ENCODE measurements at regions not wholly inside any gene's neighbourhood (a gene's known extent, or its start where the extent isn't known, plus 50 kb on each side); places are given as distances from the start of the nearest gene placed in this dataset.

DNA sequence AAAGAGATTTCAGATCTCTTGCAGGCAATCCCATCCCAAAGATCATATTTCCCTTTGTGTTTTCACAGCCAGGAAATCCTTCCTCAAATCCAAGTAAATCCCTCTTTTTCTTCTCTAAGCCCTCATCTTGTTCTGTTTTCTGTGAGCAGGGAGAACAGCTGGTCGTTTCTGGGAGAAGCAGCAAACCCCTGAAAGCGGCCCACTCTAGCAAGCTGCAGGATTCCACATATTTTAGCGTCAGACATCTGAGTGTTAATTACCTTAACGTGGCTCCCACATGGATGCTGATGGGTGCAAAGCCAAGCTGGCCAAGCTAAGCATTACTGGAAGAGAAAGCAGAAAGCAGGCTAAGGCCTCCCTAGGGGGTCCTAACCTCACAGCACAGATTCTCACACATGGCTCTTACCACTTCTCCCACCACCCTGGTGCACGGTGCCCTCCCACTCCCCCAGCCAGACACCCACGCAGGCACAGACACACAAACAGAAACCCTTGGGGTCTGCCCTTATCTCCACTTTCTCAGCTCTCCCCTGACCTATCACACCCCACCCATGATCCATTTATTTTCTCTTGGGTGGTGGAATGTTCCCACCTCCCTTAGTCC lies 551.0 kb upstream of the AUTS2 start:
- Histone ChIP-seq H4K8ac (ENCODE audit: low read depth in 2 of 2, low read length in 2 of 2) (no peak overlapping the region), H3K14ac (replicated peaks; ENCODE audit: low read depth, low read length) (no peak overlapping the region), H2AFZ (replicated peaks; ENCODE audit: low read length, poor library complexity) (no peak overlapping the region), H3K18ac (ENCODE audit: low read depth, low read length) (no peak overlapping the region), H3K9me3 (ENCODE audit: control insufficient read depth, insufficient read depth, low read length) (peaks cover 7% of the 10 kb centered on the region), H2BK120ac (ENCODE audit: low read depth, low read length) (no peak overlapping the region), H3K9ac (ENCODE audit: low read depth, low read length) (no peak overlapping the region), H3K4me1 (ENCODE audit: control insufficient read depth, insufficient read depth, low read length) (no peaks in the 10 kb centered on the region), H4K91ac (ENCODE audit: insufficient read depth, low read depth, low read length) (no peak overlapping the region), H3K36me3 (ENCODE audit: control insufficient read depth, insufficient read depth, low read length) (no peaks in the 10 kb centered on the region), H3K27ac (ENCODE audit: insufficient read depth, low read length) (no peak overlapping the region), H2BK15ac (ENCODE audit: low read depth, low read length) (no peak overlapping the region), H3K79me1 (ENCODE audit: low read depth in 1 of 2, low read length in 2 of 2) (no peaks in the 10 kb centered on the region), H2BK20ac (ENCODE audit: low read depth, low read length) (no peak overlapping the region), H3K23ac (ENCODE audit: low read depth, low read length) (no peak overlapping the region), H3K4me3 (ENCODE audit: insufficient read depth, low read depth, low read length) (no peak overlapping the region), H2AK9ac (replicated peaks; ENCODE audit: low read depth, low read length, poor library complexity) (no peak overlapping the region), H3K9me1 (ENCODE audit: insufficient read depth, low read length) (no peaks in the 10 kb centered on the region), H3K56ac (ENCODE audit: extremely low read depth, insufficient read depth, low read length) (no peak overlapping the region), H2AK5ac (ENCODE audit: low read depth, low read length) (no peak overlapping the region), H3K4ac (ENCODE audit: low read depth, low read length) (no peak overlapping the region), H3K4me2 (ENCODE audit: low read depth, low read length) (no peak overlapping the region), H3K27me3 (ENCODE audit: control insufficient read depth, insufficient read depth, low read length) (no peaks in the 10 kb centered on the region), H4K20me1 (ENCODE audit: insufficient read depth, low read length) (no peaks in the 10 kb centered on the region), H4K5ac (ENCODE audit: low read depth, low read length) (no peak overlapping the region), H2BK5ac (ENCODE audit: low read depth, low read length, poor library complexity, severe bottlenecking) (no peak overlapping the region)
- no TSS peak for BruUV-seq (replicated peaks)
- no peak for TF ChIP-seq RFX5 (IDR thresholded peaks at IDR 0.05; ENCODE audit: low read depth, low read length)
- no peak for TF ChIP-seq SMC3 (IDR thresholded peaks at IDR 0.05; ENCODE audit: low read depth, low read length)
- TF ChIP-seq NFE2L2 (IDR thresholded peaks at IDR 0.05; ENCODE audit: low read depth, low read length): no peak
- no peak for TF ChIP-seq RCOR1 (IDR thresholded peaks at IDR 0.05; ENCODE audit: insufficient replicate concordance, low read length)
- no peak for TF ChIP-seq CHD1 (IDR thresholded peaks at IDR 0.05; ENCODE audit: low read depth, low read length)
- no peak for TF ChIP-seq RAD21 (IDR thresholded peaks at IDR 0.05; ENCODE audit: low read length)
- TF ChIP-seq MXI1 (IDR thresholded peaks at IDR 0.05; ENCODE audit: borderline replicate concordance, low read depth, low read length): no peak
- TF ChIP-seq, protein P1, sequence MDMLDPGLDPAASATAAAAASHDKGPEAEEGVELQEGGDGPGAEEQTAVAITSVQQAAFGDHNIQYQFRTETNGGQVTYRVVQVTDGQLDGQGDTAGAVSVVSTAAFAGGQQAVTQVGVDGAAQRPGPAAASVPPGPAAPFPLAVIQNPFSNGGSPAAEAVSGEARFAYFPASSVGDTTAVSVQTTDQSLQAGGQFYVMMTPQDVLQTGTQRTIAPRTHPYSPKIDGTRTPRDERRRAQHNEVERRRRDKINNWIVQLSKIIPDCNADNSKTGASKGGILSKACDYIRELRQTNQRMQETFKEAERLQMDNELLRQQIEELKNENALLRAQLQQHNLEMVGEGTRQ (IDR thresholded peaks at IDR 0.05; ENCODE audit: low read depth, low read length): no peak
- TF ChIP-seq POLR2A (IDR thresholded peaks at IDR 0.05; ENCODE audit: low read depth, low read length): no peak
- TF ChIP-seq FOS (IDR thresholded peaks at IDR 0.05; ENCODE audit: low read depth, low read length): no peak
- TF ChIP-seq, protein P2, sequence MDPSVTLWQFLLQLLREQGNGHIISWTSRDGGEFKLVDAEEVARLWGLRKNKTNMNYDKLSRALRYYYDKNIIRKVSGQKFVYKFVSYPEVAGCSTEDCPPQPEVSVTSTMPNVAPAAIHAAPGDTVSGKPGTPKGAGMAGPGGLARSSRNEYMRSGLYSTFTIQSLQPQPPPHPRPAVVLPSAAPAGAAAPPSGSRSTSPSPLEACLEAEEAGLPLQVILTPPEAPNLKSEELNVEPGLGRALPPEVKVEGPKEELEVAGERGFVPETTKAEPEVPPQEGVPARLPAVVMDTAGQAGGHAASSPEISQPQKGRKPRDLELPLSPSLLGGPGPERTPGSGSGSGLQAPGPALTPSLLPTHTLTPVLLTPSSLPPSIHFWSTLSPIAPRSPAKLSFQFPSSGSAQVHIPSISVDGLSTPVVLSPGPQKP (IDR thresholded peaks at IDR 0.05; ENCODE audit: borderline replicate concordance, low read depth, low read length): no peak
- no peak for TF ChIP-seq MAZ (IDR thresholded peaks at IDR 0.05; ENCODE audit: borderline replicate concordance, low read depth, low read length)
- no peak for TF ChIP-seq BHLHE40 (IDR thresholded peaks at IDR 0.05; ENCODE audit: low read depth, low read length)
- TF ChIP-seq CEBPB (IDR thresholded peaks at IDR 0.05; ENCODE audit: low read depth, low read length): no peak
- TF ChIP-seq MAFK (IDR thresholded peaks at IDR 0.05; ENCODE audit: low read depth, low read length): no peak
- TF ChIP-seq, protein P3, sequence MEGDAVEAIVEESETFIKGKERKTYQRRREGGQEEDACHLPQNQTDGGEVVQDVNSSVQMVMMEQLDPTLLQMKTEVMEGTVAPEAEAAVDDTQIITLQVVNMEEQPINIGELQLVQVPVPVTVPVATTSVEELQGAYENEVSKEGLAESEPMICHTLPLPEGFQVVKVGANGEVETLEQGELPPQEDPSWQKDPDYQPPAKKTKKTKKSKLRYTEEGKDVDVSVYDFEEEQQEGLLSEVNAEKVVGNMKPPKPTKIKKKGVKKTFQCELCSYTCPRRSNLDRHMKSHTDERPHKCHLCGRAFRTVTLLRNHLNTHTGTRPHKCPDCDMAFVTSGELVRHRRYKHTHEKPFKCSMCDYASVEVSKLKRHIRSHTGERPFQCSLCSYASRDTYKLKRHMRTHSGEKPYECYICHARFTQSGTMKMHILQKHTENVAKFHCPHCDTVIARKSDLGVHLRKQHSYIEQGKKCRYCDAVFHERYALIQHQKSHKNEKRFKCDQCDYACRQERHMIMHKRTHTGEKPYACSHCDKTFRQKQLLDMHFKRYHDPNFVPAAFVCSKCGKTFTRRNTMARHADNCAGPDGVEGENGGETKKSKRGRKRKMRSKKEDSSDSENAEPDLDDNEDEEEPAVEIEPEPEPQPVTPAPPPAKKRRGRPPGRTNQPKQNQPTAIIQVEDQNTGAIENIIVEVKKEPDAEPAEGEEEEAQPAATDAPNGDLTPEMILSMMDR (conservative IDR thresholded peaks at IDR 0.05; ENCODE audit: low read depth, low read length): no peak
- ChIA-PET POLR2A (ENCODE audit: unreplicated experiment) (no interaction called here), CTCF (no interaction called here)
- 31% methylated on average over 4 of the region's 6 CpGs; no CpG with 5 or more reads in 1 of the 2 experiments for WGBS, 2 experiments (ENCODE audit: extremely low coverage in 2 of 2, insufficient read length in 1 of 2)
- dilution Hi-C loops (cut with HindIII; ENCODE audit: low sequenced_read_pairs, unreplicated experiment): no loop called here
- ATAC-seq (ENCODE audit: low read depth) (no peak), DNase-seq (no peak)
- in situ Hi-C loops (cut with MboI; ENCODE audit: low sequenced_read_pairs): no loop called here
- intact Hi-C loops (cut with micrococcal nuclease): no loop called here

Measured in IMR-90 (cell line).